Fibroblast of the conjunctiva (primary cell): ENCODE measurements at regions not wholly inside any gene's neighbourhood (a gene's known extent, or its start where the extent isn't known, plus 50 kb on each side); places are given as distances from the start of the nearest gene placed in this dataset.
A peak's percentile ranks its signal among the peaks of the same experiment; 100 is the strongest.

Experiments used
- DNase-seq: peaks from one replicate; pipeline ENCODE4 v3.0.0-alpha.2; 2010; ENCODE audit warnings: low read depth

DNA sequence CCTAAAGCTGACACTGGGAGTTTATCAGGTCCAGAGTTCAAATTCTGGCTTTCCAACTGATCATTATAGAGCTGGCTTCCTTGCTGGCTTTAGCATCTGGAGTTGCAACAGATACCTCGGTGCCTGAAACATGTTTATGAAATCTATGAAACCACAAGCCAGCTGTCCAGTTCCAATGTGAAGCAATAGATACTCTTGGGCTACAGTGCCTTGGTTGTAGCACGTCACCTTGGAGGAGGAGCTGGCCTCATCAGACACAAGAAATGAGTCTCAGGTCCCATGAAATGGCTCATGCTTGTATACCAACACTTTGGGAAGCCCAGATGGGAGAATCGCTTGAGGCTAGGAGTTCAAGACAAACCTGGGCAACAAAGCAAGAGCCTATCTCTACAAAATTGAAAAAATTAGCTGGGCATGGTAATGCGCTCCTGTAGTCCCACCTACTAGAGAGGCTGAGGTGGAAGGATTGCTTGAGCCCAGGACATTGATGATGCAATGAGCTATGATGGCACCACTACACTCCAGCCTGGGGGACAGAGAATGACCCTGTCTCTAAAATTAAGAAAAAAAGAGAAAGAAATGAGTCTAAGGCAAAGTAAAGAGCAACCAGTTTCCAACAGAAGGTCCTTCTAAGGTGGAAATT, 132.5 kb upstream of the ZNF648 start:
- DNase-seq, result peak; percentile 66

- DNase-seq, result no peak
Observed at GRCh38 chr1:182192966-182193365, 131.5 kb upstream of the ZNF648 start.

DNA sequence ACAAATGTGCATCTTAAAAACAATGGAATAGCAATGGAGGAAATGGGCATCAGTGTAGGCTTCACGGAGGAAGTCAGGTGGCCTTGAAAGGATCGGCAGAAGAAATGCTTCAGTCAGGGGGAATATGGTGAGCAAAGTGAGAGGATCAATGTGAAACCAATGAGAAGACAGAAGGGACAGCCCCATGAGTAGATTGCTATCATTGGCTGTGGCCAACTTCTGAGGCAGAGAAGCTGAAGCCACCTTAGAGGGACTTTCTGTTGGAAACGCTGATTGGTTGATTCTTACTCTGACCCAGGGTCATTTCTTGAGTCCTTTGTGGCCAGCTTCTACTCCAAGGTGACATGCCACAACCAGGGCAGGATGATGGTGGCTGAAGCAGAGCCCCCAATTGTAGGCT, 130.7 kb upstream of the ZNF648 start:
- DNase-seq, result no peak

DNA sequence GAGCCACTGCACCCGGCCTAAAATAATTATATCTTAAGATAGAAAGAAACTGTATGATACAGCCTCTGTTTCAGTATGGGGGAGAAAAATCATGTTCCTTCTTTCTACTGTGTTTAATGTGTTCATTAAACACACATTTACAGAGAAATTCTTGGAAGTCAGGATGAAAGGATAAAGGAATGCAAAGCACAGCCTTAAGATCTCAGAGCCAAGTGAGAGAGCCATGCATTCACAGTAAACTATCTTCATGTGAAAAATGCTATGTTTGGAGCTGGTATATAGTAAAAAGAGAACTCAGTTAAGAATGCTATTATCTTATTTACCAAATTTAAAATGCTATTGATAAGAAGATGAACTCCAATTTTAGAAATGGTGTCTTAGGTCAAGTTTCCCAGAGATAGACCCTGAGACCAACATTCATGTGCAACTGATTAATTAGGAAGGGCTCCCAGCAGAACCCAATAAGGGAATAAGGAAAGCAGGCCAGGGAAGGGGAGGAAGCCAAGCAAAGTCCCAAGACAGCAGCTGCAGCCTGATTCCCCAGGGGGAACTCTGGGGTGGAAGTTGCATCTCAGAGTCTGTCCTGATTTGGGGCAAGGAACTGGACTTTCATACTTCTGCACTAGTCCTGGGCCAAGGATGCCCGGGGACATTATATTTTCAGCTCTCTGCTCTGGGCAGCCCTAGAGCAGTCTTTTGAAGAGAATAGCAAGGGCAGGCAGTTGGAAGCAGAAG, 130.0 kb upstream of the ZNF648 start:
- no peak for DNase-seq

GRCh38 chr1:182189535-182190066, 128.1 kb upstream of the ZNF648 start:
- DNase-seq, result no peak

GRCh38 chr1:182186757-182187146, 125.2 kb upstream of the ZNF648 start:
- no peak for DNase-seq

DNA sequence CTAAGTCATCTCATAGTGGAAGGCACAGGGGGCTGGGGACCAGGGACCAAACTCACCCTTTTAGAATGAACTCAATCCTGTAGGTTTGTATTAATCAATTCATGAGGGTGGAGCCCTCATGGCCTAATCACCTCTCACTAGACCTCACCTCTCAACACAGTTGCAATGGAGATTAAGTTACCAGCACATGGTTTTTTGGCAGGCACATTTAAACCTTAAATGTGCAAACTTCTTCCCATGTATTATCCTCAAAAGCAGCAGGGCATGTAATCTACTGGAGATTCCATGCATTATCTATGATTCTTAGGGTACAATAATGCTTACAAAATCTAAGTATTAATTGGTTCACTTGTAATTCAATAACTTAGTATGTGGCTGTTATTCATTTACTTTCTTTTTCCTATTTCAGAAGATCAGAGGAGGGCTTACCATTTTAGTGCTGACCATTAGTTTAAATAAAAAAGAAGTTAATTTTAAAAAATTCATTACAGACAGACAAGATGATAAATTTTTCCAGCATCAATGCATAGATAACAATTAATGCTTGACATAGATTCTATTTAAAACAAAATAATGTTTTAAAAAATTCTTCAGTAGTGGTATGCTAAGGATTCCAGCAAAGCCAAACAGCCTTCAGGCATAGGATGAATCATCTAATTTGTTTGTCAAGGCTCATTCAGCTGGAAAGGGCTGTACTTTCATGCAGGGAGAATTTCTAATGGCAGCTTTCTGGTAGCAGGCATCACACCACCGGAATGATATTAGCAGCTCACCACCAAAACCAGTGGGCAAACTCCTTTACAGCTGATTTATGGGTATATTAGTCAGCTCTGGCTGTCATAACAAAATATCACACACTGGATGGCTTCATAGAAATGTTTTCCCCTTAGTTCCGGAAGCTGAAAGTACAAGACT, 124.6 kb upstream of the ZNF648 start:
- DNase-seq, result peak; percentile 38

DNA sequence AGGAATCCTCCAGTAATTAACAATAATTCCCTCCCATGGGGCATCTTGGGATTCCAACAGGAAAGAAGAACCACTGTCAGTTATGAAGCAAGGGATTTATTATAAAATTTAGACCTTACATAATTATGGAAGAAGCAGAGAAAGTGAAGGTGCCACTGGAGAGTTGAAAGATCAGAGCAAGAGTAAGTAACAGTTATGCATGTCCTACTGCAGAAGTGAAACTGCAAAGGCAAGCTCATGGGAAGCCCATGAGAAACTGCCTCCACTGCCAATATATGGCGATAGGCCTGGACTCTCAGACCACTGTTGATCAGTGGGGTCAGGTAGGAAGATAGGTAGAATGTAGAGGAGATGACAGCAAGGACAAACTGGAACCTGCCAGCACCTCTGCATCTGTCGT, 123.6 kb upstream of the ZNF648 start:
- DNase-seq, result no peak

GRCh38 chr1:182183606-182184005, 122.1 kb upstream of the ZNF648 start:
- no peak for DNase-seq

GRCh38 chr1:182182311-182182710, 120.8 kb upstream of the ZNF648 start:
- no peak for DNase-seq

- DNase-seq, result no peak
Observed at GRCh38 chr1:182181167-182181572, 119.7 kb upstream of the ZNF648 start.

DNA sequence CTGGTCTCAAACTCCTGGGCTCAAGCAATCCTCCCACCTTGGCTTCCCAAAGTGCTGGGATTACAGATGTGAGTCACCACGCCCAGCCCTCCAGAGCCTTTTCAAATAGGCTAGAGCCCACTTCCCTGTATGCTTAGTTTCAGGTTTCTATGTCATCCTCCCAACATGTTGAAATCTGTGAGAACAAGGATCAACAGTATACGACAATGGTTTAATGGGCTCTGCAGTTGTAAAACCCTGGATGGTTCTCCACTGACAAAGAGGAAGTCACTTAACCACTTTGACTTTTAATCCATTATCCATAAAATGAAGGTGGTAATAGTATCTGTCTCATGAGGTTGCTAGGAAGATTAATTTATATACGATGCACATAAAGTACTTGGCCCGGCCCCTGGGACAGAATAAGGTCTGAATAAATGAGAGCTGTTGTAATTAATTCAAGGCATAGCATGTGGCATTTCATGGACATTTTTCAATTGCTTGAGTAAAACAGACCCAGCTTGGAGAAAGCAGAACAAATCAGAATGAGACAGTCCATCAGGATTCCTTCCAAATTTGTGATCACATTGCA, 113.9 kb upstream of the ZNF648 start:
- no peak for DNase-seq

- no peak for DNase-seq
Observed at GRCh38 chr1:182174513-182174855, 113.0 kb upstream of the ZNF648 start.

GRCh38 chr1:182173808-182174512, 112.4 kb upstream of the ZNF648 start:
- no peak for DNase-seq

GRCh38 chr1:182172699-182173098, 111.2 kb upstream of the ZNF648 start:
- no peak for DNase-seq

GRCh38 chr1:182170891-182171461, 109.5 kb upstream of the ZNF648 start:
- DNase-seq, result no peak

- DNase-seq, result no peak
Observed at GRCh38 chr1:182169203-182169602, 107.7 kb upstream of the ZNF648 start.

- no peak for DNase-seq
Observed at GRCh38 chr1:182166750-182167149, 105.2 kb upstream of the ZNF648 start.

- no peak for DNase-seq
Observed at GRCh38 chr1:182166321-182166720, 104.8 kb upstream of the ZNF648 start.

- DNase-seq, result no peak
Observed at GRCh38 chr1:182164273-182164672, 102.8 kb upstream of the ZNF648 start.

DNA sequence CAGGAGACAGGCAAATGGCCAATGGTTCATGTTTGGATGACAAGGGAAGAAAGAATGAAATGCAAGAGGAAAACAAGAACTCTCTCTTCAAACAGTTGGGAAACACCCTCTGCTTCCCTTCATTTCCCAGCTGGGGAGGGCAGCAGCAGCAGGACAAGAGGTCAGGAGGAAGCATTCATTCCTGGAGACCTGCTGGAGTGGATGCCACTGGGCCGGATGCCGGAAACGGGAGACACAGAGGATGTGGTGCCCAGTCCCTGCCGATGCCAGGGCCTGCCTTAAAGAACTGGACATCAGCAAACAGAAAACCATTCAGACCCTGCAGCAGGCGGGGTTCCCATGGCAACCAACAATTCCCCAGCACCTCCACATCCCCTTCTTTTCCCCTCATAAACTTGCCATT, 102.3 kb upstream of the ZNF648 start:
- no peak for DNase-seq
